Natural killer cell (primary cell): ENCODE measurements at regions not wholly inside any gene's neighbourhood (a gene's known extent, or its start where the extent isn't known, plus 50 kb on each side); places are given as distances from the start of the nearest gene placed in this dataset.

Experiments used
- ATAC-seq, 3 donors: fragments of 150-1000 bp in 2 of 3; fragments of 200-7000 bp in 1 of 3; cut with Tn5 transposase; 1 replicate in 1 of 3; 2 replicates in 2 of 3; pipeline ENCODE4 v1.10.0; 2021; ENCODE audit warnings: mild to moderate bottlenecking in 2 of 3, moderate library complexity in 2 of 3
- DNase-seq, 2 donors: peaks; one replicate each; pipeline versions ENCODE4 v3.0.0 to v3.0.0-alpha.2; 2013 to 2021; ENCODE audit warnings: mixed read lengths in 1 of 2
- H3K27ac ChIP-seq: one replicate; pipeline ENCODE4 v1.5.1; 2013; ENCODE audit warnings: mild to moderate bottlenecking, low read length
- H3K27me3 ChIP-seq: one replicate; pipeline ENCODE4 v1.6.1; 2013; ENCODE audit warnings: low read length; ENCODE audit not compliant: control insufficient read depth, insufficient read depth
- H3K36me3 ChIP-seq: one replicate; pipeline ENCODE4 v1.6.1; 2013; ENCODE audit warnings: low read length; ENCODE audit not compliant: control insufficient read depth, insufficient read depth
- H3K4me1 ChIP-seq: one replicate; pipeline ENCODE4 v1.6.1; 2013; ENCODE audit warnings: low read length; ENCODE audit not compliant: control insufficient read depth, insufficient read depth
- H3K4me3 ChIP-seq: one replicate; pipeline ENCODE4 v1.5.1; 2013; ENCODE audit warnings: low read length
- H3K9me3 ChIP-seq: one replicate; pipeline ENCODE4 v1.6.1; 2013; ENCODE audit warnings: low read length; ENCODE audit not compliant: control insufficient read depth, insufficient read depth
- H3K27ac Mint-ChIP-seq, 2 donors: one replicate each; pipeline ENCODE4 v1.8.0; 2022; ENCODE audit warnings: mild to moderate bottlenecking in 2 of 2, mixed read lengths in 2 of 2, moderate library complexity in 1 of 2
- H3K27me3 Mint-ChIP-seq, 2 donors: one replicate each; pipeline ENCODE4 v1.8.0; 2022; ENCODE audit warnings: low read depth in 2 of 2, mixed read lengths in 2 of 2
- H3K36me3 Mint-ChIP-seq: one replicate; pipeline ENCODE4 v1.8.0; 2022; ENCODE audit warnings: mixed read lengths
- H3K4me1 Mint-ChIP-seq, 2 donors: one replicate each; pipeline ENCODE4 v1.8.0; 2022; ENCODE audit warnings: mixed read lengths in 2 of 2
- H3K4me3 Mint-ChIP-seq: one replicate; pipeline ENCODE4 v1.8.0; 2022; ENCODE audit warnings: mild to moderate bottlenecking, moderate library complexity, mixed read lengths
- H3K9me3 Mint-ChIP-seq, 2 donors: one replicate each; pipeline ENCODE4 v1.8.0; 2022; ENCODE audit warnings: mixed read lengths in 2 of 2
- WGBS: methylation state at CpG from one replicate; pipeline ENCODE4 v1.1.7; 2013; ENCODE audit warnings: missing lambda C conversion rate; ENCODE audit not compliant: insufficient coverage; 5-methylcytosine and 5-hydroxymethylcytosine counted together
- intact Hi-C: fragments of 100-400 bp; cut with micrococcal nuclease; formaldehyde crosslinking; loops from one replicate; pipeline ENCODE4 v1.14.2; 2022
- TF ChIP-seq, protein P1 (sequence below): fragments of 200-600 bp; IDR thresholded peaks from one replicate; pipeline ENCODE4 v1.8.0; 2022; ENCODE audit warnings: antibody characterized with exemption

DNA sequence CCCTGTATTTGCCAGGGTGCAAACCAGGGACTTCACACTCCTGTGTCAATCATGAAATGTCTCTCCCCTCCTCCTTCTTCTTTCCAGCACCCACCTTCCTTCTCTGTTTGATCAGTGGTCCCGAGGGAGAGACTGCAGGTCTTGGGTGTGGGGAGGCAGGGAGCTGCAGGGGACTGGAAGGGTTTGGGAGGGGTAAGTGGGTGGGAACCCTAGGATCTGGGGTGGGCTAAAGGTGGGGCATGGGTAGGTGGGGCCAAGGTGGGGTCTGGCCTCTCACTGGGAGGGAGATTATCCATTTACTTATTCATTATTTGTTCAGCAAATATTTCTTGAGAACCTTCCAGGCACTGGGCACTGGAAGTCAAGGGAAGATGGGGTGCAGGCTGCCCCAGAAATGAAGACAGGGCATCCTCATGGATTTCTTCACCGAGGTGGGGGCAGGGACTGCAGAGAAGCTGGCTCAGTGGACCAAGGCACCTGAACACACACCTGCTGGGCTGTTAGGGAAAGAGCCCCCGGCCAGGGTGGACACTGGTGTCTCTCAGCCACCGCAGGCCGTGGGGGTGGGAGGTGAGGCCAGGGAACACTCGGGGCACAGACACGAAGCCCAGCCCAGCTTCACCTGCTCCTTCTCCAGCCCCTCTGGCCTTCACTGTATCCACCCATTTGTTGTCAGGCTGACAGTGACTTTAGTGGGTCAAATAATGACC lies 193.9 kb upstream of the C1orf174 start:
- WGBS = 90% methylated on average over 7 of the region's 7 CpGs
- Histone ChIP-seq H3K9me3 (peaks cover 13% of the 10 kb centered on the region), H3K27ac (no peak overlapping the region), H3K36me3 (no peaks in the 10 kb centered on the region), H3K4me1 (no peaks in the 10 kb centered on the region), H3K27me3 (no peaks in the 10 kb centered on the region), H3K4me3 (no peak overlapping the region)
- H3K27ac Mint-ChIP-seq = no peak overlapping the region
- no peak for DNase-seq
- no peaks in the 10 kb centered on the region for H3K36me3 Mint-ChIP-seq
- H3K4me3 Mint-ChIP-seq = no peak overlapping the region
- no peaks in the 10 kb centered on the region for H3K4me1 Mint-ChIP-seq
- no peak for ATAC-seq
- H3K9me3 Mint-ChIP-seq = peaks cover 2 to 3% of the 10 kb centered on the region in 2 donors
- intact Hi-C loops = no loop called here
- H3K27me3 Mint-ChIP-seq = peaks cover 0 to 2% of the 10 kb centered on the region in 2 donors
- TF ChIP-seq, protein P1, sequence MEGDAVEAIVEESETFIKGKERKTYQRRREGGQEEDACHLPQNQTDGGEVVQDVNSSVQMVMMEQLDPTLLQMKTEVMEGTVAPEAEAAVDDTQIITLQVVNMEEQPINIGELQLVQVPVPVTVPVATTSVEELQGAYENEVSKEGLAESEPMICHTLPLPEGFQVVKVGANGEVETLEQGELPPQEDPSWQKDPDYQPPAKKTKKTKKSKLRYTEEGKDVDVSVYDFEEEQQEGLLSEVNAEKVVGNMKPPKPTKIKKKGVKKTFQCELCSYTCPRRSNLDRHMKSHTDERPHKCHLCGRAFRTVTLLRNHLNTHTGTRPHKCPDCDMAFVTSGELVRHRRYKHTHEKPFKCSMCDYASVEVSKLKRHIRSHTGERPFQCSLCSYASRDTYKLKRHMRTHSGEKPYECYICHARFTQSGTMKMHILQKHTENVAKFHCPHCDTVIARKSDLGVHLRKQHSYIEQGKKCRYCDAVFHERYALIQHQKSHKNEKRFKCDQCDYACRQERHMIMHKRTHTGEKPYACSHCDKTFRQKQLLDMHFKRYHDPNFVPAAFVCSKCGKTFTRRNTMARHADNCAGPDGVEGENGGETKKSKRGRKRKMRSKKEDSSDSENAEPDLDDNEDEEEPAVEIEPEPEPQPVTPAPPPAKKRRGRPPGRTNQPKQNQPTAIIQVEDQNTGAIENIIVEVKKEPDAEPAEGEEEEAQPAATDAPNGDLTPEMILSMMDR = no peak

DNA sequence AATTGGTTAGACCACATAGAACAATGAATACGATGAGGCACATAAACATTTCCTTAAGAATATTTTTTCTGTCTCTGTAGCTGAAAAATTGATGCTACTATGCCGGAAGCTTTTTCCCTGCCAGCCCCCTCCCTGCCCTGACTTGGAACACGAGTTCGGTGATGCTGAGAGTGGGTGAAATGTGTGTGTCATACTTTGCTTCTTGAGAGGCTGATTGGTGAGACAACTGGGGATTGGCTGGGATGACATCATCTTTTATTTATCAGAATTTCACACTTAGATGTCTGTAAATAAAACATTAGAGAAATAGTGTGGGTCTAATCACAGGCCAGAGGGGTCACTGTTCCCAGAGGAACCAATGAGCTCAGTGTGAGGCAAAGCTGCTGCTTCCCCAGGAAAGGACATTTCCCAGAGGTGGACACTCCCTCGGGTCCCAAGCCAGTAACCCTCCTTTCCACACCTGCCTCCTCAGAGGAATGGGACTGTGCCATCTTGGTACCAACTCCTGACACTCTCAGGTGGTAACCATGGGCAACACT lies 195.4 kb upstream of the C1orf174 start:
- 87% methylated on average over 5 of the region's 5 CpGs for WGBS
- no peaks in the 10 kb centered on the region for H3K4me1 ChIP-seq
- no peaks in the 10 kb centered on the region for H3K36me3 ChIP-seq
- no peak overlapping the region for H3K4me3 ChIP-seq
- Mint-ChIP-seq H3K9me3 (peaks cover 2 to 3% of the 10 kb centered on the region in 2 donors), H3K27me3 (no peaks in the 10 kb centered on the region), H3K4me3 (no peak overlapping the region), H3K27ac (no peak overlapping the region), H3K36me3 (no peaks in the 10 kb centered on the region), H3K4me1 (no peaks in the 10 kb centered on the region)
- no peaks in the 10 kb centered on the region for H3K27me3 ChIP-seq
- no peak for DNase-seq
- ATAC-seq = no peak
- TF ChIP-seq, protein P1 = no peak
- no peak overlapping the region for H3K27ac ChIP-seq
- intact Hi-C loops = no loop called here
- H3K9me3 ChIP-seq = peaks cover 13% of the 10 kb centered on the region

- TF ChIP-seq, protein P1 = no peak
- Histone ChIP-seq H3K27ac (no peak overlapping the region), H3K9me3 (no peaks in the 10 kb centered on the region), H3K36me3 (no peaks in the 10 kb centered on the region), H3K4me1 (no peaks in the 10 kb centered on the region), H3K27me3 (no peaks in the 10 kb centered on the region), H3K4me3 (no peak overlapping the region)
- 42% methylated on average over 5 of the region's 5 CpGs for WGBS
- intact Hi-C loops = no loop called here
- Mint-ChIP-seq H3K27ac (no peak overlapping the region), H3K4me1 (no peaks in the 10 kb centered on the region), H3K27me3 (peaks cover 3 to 10% of the 10 kb centered on the region in 2 donors), H3K9me3 (no peaks in the 10 kb centered on the region), H3K36me3 (no peaks in the 10 kb centered on the region), H3K4me3 (no peak overlapping the region)
- no peak for ATAC-seq
- DNase-seq = no peak
These were observed 201.5 kb upstream of the C1orf174 start for GRCh38 chr1:4101459-4102161.
